Panc1 (cell line): ENCODE measurements at regions not wholly inside any gene's neighbourhood (a gene's known extent, or its start where the extent isn't known, plus 50 kb on each side); places are given as distances from the start of the nearest gene placed in this dataset.

ENCODE experiments used
- CTCF ChIP-seq: fragments of 450-650 bp; IDR thresholded peaks from 2 replicates; pipeline ENCODE4 v1.5.1; 2017; ENCODE audit warnings: mild to moderate bottlenecking
- POLR2AphosphoS5 ChIP-seq: IDR thresholded peaks from 2 replicates; pipeline ENCODE4 v1.6.1; 2012; ENCODE audit warnings: mild to moderate bottlenecking, low read depth, low read length, moderate library complexity
- REST ChIP-seq, 2 experiments: IDR thresholded peaks; 2 replicates each; pipeline ENCODE4 v1.6.1; 2011 to 2012; ENCODE audit warnings: low read depth in 2 of 2, control low read depth in 1 of 2, low read length in 1 of 2, mild to moderate bottlenecking in 1 of 2, moderate library complexity in 1 of 2; ENCODE audit not compliant: insufficient read depth in 1 of 2

GRCh38 chr4:123997776-123998449, 601.3 kb downstream of the SPRY1 start:
- TF ChIP-seq CTCF (no peak), REST (IDR thresholded peaks at IDR 0.05; ENCODE audit: insufficient read depth in 1 of 2, low read depth in 2 of 2, low read length in 1 of 2) (no peak), POLR2AphosphoS5 (no peak)
